Ureter (tissue), 1 donor: ENCODE measurements at regions not wholly inside any gene's neighbourhood (a gene's known extent, or its start where the extent isn't known, plus 50 kb on each side); places are given as distances from the start of the nearest gene placed in this dataset.

ENCODE experiments used
- DNase-seq: peaks from one replicate; pipeline ENCODE4 v3.0.0-alpha.2; 2020; ENCODE audit warnings: low spot score
- donor health status: DM: yes; HTN: yes; CAD: no.

DNA sequence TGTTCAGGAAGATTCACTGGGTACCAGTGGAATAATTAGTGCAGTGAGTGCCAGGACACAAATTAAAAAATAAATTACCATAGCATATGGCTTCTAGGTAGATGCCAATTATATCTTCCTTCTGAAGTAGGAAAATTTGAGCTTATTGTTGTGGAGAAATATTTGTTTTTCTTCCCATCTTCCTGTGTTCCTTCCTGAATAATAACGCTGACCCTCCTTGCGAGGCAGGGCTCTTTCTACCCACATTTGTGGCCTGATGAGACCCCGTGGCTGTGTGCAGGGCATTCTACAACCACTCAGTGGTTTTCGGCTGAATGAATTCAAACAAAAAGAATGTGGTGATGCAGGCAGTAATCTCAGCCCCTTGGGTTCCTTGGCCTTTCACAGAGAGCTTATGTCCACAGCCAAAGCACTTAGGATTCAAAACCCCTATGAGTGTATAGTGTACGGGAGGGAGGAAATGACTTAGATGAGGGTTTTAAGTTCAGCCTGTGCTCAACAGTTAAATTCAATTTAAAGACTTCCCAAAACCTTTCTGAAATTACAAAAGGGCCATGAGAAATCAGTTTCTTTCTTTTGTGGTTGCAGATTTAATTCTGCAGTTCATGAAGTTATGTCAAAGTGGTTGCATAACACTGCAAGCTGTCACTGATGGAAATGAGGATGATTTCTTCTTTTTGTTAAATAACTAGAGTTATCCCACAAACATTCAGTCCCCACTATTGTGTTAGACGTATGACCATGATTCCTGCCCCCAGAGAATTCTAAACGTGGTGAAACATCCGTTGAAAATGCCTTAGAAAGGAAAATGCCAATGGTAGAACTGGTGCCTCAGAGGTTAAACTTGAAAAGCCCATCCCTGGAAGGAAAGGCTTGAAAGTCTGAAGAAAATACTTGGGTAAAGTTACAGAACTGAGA, 255.3 kb downstream of the FZD1 start:
- no peak for DNase-seq

DNA sequence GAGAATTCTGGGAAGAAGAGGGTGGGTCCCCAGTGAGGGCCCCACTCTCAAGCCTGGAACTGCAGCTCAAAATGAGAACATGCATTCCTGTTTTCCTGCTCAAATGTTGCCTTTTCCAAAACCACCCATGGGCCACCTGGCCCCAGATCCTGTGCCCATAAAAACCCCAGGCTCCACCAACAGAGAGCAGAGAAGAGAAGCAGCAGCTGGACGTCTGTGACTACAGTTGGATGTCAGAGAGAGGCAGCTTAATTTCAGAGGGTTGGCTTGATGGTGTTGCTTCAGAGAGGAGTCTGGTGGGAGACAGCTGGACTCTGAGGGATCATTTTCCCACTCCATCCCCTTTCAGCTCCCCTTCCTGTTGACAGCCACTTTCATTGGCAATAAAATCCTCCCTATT, 256.4 kb downstream of the FZD1 start:
- DNase-seq, result no peak

DNA sequence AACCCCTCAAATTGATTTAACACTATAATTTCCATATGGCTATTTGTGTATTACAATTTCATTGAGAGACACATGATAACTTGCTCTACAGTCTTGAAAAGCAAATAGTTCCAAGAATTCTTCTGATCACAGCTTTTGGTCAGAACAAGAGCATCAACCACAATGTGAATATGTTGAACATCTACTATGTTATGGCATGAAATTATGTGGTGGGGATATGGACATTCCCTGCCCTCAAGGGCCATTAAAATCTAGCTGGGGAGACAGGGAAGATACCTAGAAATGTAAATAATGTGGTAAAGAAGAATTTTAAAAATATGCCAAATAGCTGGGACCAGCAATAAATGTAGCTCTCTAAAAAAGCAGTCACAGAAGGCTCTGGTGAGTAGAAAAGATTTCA, 262.2 kb downstream of the FZD1 start:
- no peak for DNase-seq

DNA sequence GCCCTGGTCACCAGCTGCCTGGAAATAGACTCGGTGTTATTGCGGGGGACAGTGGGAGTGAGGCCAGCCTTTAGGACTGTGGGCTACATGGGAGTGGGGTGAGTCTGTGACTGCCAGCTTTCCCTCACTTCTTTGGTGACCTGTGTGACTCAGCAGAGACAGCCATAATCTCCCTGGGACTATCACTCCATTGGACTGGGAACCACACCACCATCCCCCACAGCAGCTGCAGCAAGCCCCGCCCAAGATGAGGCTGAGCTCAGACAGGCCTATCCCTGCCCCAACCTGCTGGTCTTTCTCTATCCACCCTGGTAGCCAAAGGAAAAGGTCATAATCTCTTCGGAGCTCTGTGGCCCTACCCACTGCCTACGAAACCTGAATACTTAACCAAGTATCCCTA, 263.2 kb downstream of the FZD1 start:
- DNase-seq, result no peak

DNA sequence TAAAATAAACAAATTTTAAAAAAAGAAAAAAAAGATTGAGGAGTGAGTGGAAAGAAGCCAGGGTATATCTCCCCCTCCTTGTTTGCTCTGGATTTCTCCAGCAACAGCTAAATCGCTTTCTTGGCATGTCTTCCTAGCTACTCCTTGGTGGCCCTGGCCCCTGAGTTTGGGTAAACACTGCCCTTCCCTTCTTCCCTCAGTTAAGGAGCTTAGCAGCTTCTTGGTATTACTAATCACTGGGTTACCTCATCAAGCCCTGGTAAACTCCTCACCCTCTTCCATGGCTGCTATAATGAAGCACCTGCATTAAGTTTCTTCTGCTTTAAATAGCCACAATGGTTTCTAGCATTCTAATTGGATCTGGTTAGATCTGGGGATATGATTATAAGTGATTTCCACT, 269.8 kb downstream of the FZD1 start:
- no peak for DNase-seq

DNA sequence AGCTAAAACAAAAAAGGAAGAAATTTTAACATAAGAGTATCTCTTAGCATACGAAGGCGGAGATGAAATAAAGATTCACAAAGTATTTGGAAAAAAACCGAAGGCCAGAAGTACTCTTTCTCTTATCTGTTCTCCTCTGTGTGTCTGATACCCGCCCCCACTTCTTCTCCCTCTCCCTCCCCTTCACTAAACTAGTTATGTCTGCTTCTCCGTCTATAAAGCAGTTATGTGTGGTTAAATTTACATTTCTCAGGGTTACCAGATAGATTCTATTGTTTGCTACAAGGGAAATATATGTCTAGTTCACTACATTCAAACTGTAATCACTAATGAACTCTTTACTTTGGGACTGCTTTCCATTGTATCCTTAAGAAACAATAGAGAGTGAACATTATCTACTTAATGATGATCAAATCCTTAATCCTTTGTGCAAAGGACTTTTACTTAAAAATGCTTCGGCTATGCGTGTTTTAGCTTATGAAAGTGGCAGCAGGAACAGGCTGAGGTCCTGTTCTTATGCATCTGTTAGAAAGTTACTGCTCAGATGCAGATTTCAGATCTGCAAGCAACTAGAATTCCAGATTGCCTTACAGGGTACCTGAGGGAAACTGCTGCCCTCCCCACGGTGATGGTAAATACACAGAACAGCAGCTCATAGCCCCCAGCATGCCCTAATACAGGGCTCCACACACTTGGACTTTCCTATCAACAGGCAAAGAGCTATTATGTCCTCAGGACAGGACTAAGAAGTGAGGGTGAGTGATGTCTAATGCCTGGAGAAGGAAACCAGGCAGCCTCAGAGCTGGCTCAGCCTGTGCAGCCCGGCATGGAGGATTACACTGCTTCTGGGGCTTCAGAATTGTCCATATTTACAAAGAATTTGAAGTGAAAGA, 273.3 kb downstream of the FZD1 start:
- no peak for DNase-seq

DNA sequence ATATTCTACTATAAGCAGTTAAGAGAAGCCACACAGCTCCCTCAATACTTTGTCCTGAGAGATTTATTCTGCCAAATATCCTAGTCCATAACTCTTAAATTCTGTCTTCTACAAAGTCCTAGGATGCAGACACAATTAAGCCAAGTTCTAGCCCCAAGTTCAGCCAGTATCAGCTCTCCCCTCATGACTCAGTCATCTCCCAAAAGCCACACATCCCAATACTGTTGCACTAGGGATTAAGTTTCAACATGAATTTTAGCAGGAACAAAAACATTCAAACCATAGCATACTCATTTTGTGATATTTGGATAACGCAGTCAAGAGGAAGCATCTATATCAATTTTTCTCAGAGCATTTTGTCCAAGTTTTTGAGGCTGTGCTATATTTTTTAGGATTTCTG, 277.4 kb downstream of the FZD1 start:
- no peak for DNase-seq

DNA sequence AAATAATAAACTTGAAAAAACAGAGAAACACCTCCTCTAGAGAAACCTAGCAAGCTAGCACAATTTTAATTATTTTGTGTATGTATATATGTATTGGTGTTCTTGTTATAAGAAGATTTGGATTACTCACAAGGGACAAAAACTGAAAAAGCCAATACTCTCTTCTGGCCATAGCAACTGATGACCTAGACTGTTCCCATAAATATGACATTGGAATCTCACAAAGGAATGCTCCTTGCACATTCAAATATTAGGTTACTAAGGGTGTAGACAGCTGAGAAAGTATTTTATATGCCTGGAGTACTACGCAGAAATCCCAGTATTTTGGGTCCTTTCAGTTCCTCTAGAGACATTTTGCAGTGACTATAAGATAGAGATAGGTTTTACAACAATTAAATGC, 279.4 kb downstream of the FZD1 start:
- no peak for DNase-seq

DNA sequence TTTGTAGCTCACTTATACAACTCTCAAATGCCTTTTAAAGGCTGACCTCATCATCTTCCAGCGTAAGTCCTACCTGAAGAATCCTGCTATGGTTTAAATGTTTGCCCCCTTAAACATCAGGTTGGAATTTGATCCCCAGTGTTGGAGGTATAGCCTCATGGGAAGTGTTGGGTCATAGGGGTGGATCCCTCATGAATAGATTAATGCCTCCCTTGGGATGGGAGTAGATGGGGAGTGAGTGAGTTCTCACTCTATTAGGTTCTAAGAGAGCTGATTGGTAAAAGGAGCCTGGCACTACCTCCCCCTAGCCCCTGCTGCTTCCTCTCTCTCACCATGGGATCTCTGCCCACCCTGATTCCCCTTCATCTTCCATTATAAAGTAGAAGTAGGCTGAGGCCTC, 285.6 kb downstream of the FZD1 start:
- no peak for DNase-seq

DNA sequence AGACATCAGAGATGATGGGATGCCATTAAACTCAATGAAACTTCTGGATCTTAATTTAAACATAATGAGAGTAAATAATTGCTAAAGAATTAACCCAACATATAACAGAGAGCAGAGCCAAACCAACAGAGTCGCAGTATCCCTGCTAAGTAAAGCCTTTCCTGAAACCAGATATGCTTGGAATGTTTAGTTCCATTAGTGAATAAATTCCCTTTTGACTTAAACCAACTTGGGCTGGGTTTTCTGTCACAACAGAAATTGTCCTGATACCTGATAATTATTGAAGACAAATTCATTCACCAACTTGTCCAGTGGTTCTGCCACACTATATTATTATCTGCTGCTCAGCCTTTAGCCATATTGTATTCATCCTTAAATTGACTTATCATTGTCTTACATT, 286.7 kb downstream of the FZD1 start:
- DNase-seq, result no peak

DNA sequence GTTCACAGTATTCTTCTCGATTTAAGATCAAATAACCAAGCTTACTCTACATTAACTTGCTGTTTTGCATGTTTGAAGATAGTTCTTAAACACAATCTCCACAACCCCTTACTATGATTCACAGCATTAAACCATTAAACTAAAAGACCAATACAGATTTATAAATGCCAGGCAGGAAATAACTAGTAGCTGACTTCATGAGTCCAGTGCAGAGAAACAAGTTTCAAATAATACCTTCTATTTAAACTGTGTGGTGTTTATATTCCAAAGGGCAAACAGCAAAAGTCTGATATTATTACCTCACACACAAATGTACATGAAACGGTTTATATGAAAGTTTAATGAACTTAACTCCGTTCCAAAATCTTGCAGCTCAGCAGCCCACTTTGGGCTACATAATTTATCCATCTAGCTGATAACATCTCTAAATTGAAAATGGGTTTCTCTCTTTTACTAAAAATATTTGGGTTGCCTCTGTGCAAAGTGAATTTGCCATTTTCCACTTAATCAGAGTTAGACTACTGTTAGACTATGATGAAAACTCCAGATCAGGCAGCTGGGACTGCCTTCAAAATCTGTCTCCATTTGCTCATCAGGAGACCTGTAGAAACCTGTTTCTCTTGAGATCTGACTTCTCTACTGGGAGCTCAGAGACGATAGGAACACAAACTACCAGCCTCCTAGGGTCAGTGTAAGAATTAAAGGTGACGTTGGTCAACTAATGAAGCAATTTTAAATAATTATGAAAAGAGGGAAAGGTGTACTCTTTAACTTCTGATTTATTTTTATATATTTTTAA, 287.3 kb downstream of the FZD1 start:
- no peak for DNase-seq

DNA sequence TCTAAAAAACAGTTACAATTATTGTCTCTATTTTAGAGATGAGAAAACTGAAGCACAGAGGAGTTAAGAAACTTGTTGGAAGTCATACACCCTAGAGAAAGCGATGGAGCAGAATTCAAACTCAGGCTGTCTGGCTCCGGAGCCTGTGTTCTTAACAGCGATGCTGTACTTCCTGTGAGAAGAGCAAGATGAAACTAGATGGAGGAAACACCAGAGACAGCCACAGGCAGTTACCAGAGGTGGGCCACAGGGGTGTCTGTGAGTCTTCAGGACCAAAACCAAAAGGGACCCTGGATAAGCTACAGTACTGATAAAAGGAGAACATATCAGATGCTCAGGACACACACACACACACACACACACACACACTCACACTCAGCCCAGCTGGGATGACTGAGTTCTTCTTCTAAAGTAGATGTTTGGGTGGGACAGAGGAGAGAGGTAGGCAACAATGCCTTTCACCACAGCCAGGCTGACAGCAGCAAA, 289.2 kb downstream of the FZD1 start:
- no peak for DNase-seq

DNA sequence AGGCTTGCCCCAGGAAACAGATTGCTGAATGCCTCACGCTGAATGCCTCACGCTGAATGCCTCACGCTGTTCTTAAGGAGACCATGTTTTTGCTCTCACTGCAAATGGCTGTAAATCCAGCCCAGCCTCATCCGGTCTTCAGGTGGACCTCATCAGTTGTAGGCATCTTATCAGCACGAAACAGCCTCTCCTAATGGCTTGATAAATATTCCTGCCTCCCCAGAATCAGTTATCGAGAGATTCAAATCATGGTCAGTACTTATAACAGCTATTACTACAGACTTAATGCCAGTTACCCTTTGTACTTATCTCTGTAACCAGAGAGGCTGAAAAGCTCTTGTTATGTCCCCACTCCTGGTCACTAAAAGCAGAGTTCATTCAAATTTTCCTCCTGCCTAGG, 290.6 kb downstream of the FZD1 start:
- DNase-seq, result no peak

DNA sequence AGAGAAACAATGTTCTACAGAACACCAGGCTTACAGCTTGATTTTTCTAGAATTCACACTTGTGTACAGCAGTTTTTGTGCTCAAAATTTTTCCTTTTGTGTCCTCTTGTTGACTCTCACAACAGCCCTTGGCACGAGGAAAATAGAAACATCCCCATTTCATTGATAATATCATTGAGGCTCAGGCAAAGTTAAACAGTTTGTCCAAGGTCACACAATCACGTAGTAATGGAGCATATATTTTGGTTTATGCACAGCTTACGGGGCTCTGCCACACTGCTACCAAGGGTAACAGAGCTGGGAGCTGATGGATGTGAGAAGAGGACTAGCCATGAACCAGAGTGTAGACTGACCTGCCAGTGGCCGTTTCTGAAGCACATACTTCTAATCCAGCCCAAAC, 292.0 kb downstream of the FZD1 start:
- DNase-seq, result no peak

DNA sequence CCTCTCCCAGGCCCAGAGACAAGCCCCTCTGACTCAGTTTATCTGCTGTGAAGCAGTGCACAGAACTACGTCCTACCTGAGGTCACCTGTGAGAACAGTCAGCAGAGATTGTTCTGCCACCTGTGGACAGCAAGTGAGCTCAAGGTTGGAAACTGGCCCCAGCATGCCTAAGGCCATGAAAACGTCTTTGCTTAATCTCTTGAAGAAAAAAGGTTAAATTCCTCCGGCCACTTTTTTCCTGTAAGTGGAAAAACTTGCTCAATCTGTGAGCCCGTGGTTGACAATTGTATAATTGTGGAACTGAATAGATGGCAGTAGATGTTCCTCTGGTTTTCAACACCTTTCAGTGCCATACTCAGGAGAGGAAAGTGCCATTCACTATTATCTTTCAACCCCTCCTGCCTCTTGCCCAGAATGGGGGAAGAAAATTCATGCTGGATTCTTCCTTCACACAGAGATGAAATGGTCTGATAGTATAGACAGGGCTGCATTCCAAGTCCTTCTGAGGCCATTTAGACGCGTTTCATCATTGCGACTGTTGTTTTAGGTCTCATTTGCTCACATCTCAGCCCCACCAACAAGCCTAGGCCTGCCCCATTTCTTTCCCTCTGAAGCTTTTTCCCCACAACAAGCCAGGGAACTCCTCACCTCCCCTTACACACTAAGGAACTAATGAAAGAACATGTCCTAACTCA, 292.9 kb downstream of the FZD1 start:
- DNase-seq, result no peak

DNA sequence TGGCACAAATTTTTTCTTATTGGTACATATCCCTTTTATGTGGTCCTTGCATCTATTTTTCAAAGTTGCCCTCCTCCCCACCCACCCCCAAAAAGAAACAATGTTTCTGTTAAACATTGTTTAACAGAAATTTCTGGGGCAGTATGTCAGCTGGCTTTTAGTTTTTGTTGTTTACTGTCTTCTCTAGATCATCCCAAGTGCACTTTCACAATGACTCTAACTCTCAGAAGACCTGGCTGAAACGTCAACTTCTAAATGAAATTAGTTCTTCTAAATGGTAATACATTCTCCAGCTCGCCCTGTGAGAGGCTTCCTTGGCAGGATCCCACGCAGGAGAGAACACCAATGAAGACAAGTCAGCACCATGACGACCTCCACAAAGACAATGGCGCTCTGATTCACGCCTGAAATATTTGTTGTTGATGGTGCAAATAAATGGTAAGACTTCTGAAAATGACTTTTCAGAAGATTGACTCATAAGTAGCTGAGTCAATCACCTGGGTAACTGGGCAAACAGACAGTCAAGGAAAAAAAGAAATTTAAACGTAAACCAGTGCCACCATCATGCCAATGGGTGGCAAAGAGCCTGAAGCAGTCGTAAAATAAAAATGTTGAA, 293.7 kb downstream of the FZD1 start:
- no peak for DNase-seq

DNA sequence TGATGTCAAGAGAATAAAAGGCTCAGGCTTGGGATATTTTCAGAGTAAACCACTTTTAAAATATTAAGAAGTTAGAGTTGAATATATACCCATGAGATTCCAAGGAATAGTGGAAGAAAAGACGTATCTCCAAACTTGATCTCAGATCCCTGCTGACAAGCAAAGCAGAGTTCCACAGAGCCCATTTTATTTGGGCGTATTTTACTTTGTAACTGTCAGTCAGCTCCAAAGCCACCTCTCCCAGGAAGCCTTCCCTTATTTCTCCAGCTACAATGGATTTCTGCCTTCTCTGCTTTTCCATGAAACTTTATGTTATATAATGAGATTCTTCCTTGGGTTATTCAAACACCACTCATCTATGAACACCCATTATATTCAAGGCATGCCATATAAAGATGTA, 295.7 kb downstream of the FZD1 start:
- DNase-seq, result no peak

DNA sequence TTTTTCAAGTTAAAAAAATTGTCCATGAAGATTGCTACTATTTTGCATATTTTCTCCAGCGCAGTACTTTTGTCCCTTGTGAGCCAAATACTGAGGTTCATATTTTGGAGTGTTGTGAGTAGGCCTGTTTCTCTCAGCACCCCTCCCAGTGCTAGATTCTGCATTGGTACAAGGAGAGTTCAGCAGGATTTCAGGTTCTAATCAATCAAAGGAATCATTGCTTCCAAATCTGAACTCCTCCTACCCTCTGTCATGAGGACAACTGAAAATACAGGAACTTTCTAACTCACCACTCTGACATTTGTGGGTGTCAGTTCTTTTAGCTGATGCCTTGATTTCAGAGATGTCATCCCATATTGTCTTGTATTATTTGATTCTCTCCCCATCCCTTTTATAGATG, 299.9 kb downstream of the FZD1 start:
- DNase-seq, result no peak

DNA sequence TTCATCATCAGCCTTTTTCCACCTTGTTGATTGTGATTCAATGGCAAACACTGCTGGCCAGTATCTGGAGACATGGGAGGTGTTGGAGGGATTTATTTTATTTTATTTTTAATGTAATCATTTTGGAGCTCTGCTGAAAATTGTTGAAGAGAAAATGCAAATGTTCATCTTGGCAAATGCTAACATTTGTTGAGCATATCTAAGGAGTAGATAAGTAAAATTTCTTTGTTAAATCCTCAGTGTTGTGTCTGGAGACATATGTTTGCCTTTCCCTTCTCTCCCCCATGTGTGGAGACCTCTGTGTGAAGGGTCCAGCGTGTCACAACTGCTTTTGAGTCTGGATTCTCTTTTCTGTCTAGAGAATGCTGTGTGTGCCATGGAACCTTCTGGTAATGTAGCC, 300.3 kb downstream of the FZD1 start:
- DNase-seq, result no peak

DNA sequence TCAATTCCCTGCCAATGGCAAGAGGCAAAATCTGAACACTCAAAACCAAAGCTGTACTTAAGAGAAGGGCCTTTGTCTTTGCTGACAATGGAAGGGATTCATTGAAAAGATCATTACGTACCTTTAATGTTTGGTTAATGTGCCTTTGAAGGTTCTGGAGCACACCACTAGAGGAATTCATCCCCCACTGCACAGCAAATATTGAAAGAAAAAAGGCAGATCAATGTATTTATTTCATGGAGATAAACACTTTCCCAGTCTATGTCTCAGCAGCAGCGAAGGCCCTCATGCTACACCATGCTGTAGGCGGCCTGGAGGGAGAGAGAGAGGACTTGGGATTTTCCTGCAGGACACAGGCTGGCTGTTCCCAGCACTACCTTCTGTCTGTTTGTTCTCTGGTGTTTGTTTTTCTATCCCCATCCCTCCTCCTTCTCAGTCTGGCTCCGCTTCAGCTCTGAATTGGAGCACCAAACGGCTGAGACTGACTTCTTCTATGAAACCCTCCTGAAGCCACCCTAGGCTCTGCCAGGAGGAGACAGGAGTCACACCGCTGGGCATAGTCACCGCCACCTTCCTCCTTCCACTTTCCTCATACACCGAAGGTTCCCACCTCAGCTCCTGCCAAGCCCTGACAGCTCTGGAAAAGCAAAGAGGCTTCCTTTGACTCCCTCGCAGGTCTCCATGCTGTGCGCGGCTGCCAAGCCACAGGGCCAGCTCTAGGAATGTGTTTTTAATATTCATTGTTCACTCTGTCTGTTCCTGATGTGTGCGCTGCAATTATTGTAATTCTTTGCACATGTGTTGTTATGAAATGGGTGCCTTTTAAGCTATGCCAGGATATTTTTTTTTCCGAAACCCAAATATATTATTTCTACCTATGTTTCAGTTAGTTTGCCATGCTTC, 301.5 kb downstream of the FZD1 start:
- no peak for DNase-seq
